Activated CD8-positive, alpha-beta T cell treated with anti-CD3 and anti-CD28 coated beads, Interleukin-2, amount 10 ng/mL, durations not matched to agents 7 days and 5 days (primary cell): ENCODE measurements at regions not wholly inside any gene's neighbourhood (a gene's known extent, or its start where the extent isn't known, plus 50 kb on each side); places are given as distances from the start of the nearest gene placed in this dataset.
"Not testable (repeated sequence)": the region's sequence is repeated elsewhere in the genome, so short reads cannot be mapped to it uniquely, and the experiment has no call there.

Source experiments
- ATAC-seq: fragments of 150-1000 bp; cut with Tn5 transposase; one replicate; pipeline ENCODE4 v1.10.0; 2021; ENCODE audit warnings: moderate library complexity
- CTCF ChIA-PET: fragments of 350-600 bp; sonication (Branson Sonifier 250); formaldehyde crosslinking; loops from one replicate; lab custom pipeline; 2021; ENCODE audit warnings: antibody characterized with exemption; lab: Charles Lee
- POLR2A ChIA-PET: fragments of 350-600 bp; sonication (Branson Sonifier 250); formaldehyde crosslinking; loops from one replicate; lab custom pipeline; 2021; ENCODE audit warnings: antibody characterized with exemption; lab: Charles Lee
- DNase-seq: peaks from one replicate; pipeline ENCODE4 v3.0.0-alpha.2; 2020
- H3K27ac Mint-ChIP-seq: one replicate; pipeline ENCODE4 v1.8.0; 2021; ENCODE audit warnings: mild to moderate bottlenecking, mixed read lengths
- H3K27me3 Mint-ChIP-seq: one replicate; pipeline ENCODE4 v1.8.0; 2021; ENCODE audit warnings: low read depth, mixed read lengths
- H3K36me3 Mint-ChIP-seq: one replicate; pipeline ENCODE4 v1.8.0; 2021; ENCODE audit warnings: low read depth, mixed read lengths
- H3K4me1 Mint-ChIP-seq: one replicate; pipeline ENCODE4 v1.8.0; 2021; ENCODE audit warnings: low read depth, mixed read lengths
- H3K4me3 Mint-ChIP-seq: one replicate; pipeline ENCODE4 v1.8.0; 2021; ENCODE audit warnings: mild to moderate bottlenecking, mixed read lengths
- H3K9me3 Mint-ChIP-seq: one replicate; pipeline ENCODE4 v1.8.0; 2022; ENCODE audit warnings: mixed read lengths; ENCODE audit not compliant: insufficient read depth

- CTCF ChIA-PET: no interaction called here
- H3K4me3 Mint-ChIP-seq: no peak overlapping the region
Measured at GRCh38 chr4:160091631-160092030, 988.8 kb downstream of the RAPGEF2 start.

GRCh38 chr4:160100316-160100715, 997.4 kb downstream of the RAPGEF2 start:
- Mint-ChIP-seq H3K36me3 (no peaks in the 10 kb centered on the region), H3K27ac (no peak overlapping the region), H3K9me3 (no peaks in the 10 kb centered on the region), H3K4me3 (no peak overlapping the region), H3K4me1 (no peaks in the 10 kb centered on the region), H3K27me3 (no peaks in the 10 kb centered on the region)
- POLR2A ChIA-PET: no interaction called here
- CTCF ChIA-PET: no interaction called here
- ATAC-seq (no peak), DNase-seq (no peak)

More at GRCh38 chr4:160091631-160092030, 988.8 kb downstream of the RAPGEF2 start:
- no peak for DNase-seq
- no peak overlapping the region for H3K27ac Mint-ChIP-seq
- H3K27me3 Mint-ChIP-seq: no peaks in the 10 kb centered on the region
- POLR2A ChIA-PET: no interaction called here
- ATAC-seq: no peak
- no peaks in the 10 kb centered on the region for H3K36me3 Mint-ChIP-seq
- H3K4me1 Mint-ChIP-seq: no peaks in the 10 kb centered on the region
- peaks cover 10% of the 10 kb centered on the region for H3K9me3 Mint-ChIP-seq

GRCh38 chr4:160110891-160111290, 1008.0 kb downstream of the RAPGEF2 start:
- DNase-seq (no peak), ATAC-seq (no peak)
- Mint-ChIP-seq H3K27me3 (no peaks in the 10 kb centered on the region), H3K36me3 (no peaks in the 10 kb centered on the region), H3K9me3 (peaks cover 12% of the 10 kb centered on the region), H3K4me3 (no peak overlapping the region), H3K27ac (no peak overlapping the region), H3K4me1 (no peaks in the 10 kb centered on the region)
- ChIA-PET POLR2A (no interaction called here), CTCF (no interaction called here)

DNA sequence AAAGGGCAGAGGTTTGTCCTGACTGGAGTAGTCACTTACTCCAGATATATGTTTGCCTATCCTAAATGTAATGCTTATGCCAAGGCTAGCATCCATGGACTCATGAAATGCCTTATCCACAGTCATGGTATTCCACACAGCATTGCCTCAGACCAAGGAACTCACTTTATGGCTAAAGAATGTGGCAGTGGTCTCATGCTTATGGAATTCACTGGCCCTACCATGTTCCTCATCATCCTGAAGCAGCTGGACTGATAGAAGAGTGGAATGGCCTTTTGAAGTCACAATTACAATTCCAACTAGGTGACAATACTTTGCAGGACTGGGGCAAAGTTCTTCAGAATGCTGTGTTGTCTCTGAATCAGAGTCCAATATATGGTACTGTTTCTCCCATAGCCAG, 1014.8 kb downstream of the RAPGEF2 start:
- H3K4me3 Mint-ChIP-seq: no peak overlapping the region
- DNase-seq (no peak), ATAC-seq (no peak)
- no peak overlapping the region for H3K27ac Mint-ChIP-seq
- H3K4me1 Mint-ChIP-seq: no peaks in the 10 kb centered on the region
- POLR2A ChIA-PET: no interaction called here
- H3K36me3 Mint-ChIP-seq: no peaks in the 10 kb centered on the region
- CTCF ChIA-PET: no interaction called here
- H3K27me3 Mint-ChIP-seq: no peaks in the 10 kb centered on the region
- H3K9me3 Mint-ChIP-seq: no peaks in the 10 kb centered on the region

GRCh38 chr4:160125576-160126287, 1022.9 kb downstream of the RAPGEF2 start:
- CTCF ChIA-PET, POLR2A ChIA-PET, H3K4me3 Mint-ChIP-seq, H3K27me3 Mint-ChIP-seq, H3K36me3 Mint-ChIP-seq, H3K9me3 Mint-ChIP-seq, H3K27ac Mint-ChIP-seq, H3K4me1 Mint-ChIP-seq, ATAC-seq, DNase-seq: not testable (repeated sequence)

GRCh38 chr4:160127211-160127610, 1024.3 kb downstream of the RAPGEF2 start:
- no peak overlapping the region for H3K27ac Mint-ChIP-seq
- DNase-seq: no peak

DNA sequence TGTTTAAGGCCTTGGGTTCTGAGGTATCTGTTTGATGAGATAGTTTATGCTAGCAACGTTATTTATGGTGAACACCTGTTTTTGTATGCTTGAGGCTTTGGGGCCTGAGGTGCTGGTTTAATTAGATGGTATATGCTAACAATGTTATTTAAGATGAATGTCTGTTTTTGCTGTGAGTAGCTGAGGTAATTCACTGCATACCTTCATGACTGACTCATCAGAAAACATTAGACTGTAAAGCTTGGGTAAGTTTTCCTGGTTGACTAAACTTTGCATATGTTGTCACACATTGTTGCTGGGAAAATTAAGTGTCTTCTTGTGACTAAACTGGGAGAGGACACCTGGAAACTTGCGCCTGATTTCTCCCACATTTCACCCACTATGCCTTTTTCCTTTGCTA, 1026.6 kb downstream of the RAPGEF2 start:
- H3K27me3 Mint-ChIP-seq: no peaks in the 10 kb centered on the region
- DNase-seq (no peak), ATAC-seq (no peak)
- ChIA-PET CTCF (no interaction called here), POLR2A (no interaction called here)
- H3K4me1 Mint-ChIP-seq: no peaks in the 10 kb centered on the region
- no peak overlapping the region for H3K27ac Mint-ChIP-seq
- H3K4me3 Mint-ChIP-seq: no peak overlapping the region
- H3K36me3 Mint-ChIP-seq: no peaks in the 10 kb centered on the region
- peaks cover 16% of the 10 kb centered on the region for H3K9me3 Mint-ChIP-seq

More at GRCh38 chr4:160127211-160127610, 1024.3 kb downstream of the RAPGEF2 start:
- H3K4me3 Mint-ChIP-seq: no peak overlapping the region
- no peak for ATAC-seq
- H3K9me3 Mint-ChIP-seq: peaks cover 4% of the 10 kb centered on the region
- H3K27me3 Mint-ChIP-seq: no peaks in the 10 kb centered on the region
- H3K36me3 Mint-ChIP-seq: no peaks in the 10 kb centered on the region
- POLR2A ChIA-PET: no interaction called here
- CTCF ChIA-PET: no interaction called here
- no peaks in the 10 kb centered on the region for H3K4me1 Mint-ChIP-seq

- Mint-ChIP-seq H3K27me3 (no peaks in the 10 kb centered on the region), H3K27ac (no peak overlapping the region), H3K36me3 (no peaks in the 10 kb centered on the region), H3K4me3 (no peak overlapping the region), H3K4me1 (no peaks in the 10 kb centered on the region), H3K9me3 (peaks cover 22% of the 10 kb centered on the region)
- DNase-seq (no peak), ATAC-seq (no peak)
- CTCF ChIA-PET: no interaction called here
- POLR2A ChIA-PET: no interaction called here
Measured at GRCh38 chr4:160136021-160136420, 1033.1 kb downstream of the RAPGEF2 start.

- Mint-ChIP-seq H3K4me1 (no peaks in the 10 kb centered on the region), H3K36me3 (no peaks in the 10 kb centered on the region), H3K27me3 (no peaks in the 10 kb centered on the region), H3K4me3 (no peak overlapping the region), H3K27ac (no peak overlapping the region), H3K9me3 (no peaks in the 10 kb centered on the region)
- no peak for ATAC-seq
- CTCF ChIA-PET: no interaction called here
- POLR2A ChIA-PET: no interaction called here
- no peak for DNase-seq
Measured at GRCh38 chr4:160141206-160141605, 1038.3 kb downstream of the RAPGEF2 start.

- H3K4me1 Mint-ChIP-seq: no peaks in the 10 kb centered on the region
- ATAC-seq: no peak
- no peak overlapping the region for H3K4me3 Mint-ChIP-seq
- H3K36me3 Mint-ChIP-seq: no peaks in the 10 kb centered on the region
- ChIA-PET POLR2A (no interaction called here), CTCF (no interaction called here)
- DNase-seq: no peak
- H3K27me3 Mint-ChIP-seq: no peaks in the 10 kb centered on the region
- peaks cover 4% of the 10 kb centered on the region for H3K9me3 Mint-ChIP-seq
- H3K27ac Mint-ChIP-seq: no peak overlapping the region
Measured at GRCh38 chr4:160142579-160142978, 1039.7 kb downstream of the RAPGEF2 start.

DNA sequence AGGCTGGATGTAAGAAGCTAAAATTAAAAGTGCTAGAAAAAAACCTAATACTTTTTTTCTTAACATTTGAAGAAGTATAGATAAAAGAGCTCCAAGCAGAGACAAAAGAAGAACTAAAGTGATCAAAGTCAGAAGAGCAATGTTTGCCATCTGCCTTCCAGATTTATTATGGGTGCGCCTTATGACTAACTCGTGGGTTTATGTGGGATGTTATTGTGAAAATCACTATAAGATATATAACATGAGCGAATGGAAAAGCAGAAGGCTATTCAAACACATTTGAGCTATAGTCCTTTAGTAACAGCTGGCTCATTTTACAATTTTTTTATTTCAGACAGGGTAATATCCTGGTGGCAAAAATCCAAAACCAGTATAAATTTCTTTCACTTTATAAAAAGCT, 1040.7 kb downstream of the RAPGEF2 start:
- Mint-ChIP-seq H3K36me3 (no peaks in the 10 kb centered on the region), H3K4me3 (no peak overlapping the region), H3K9me3 (peaks cover 4% of the 10 kb centered on the region), H3K4me1 (no peaks in the 10 kb centered on the region), H3K27ac (no peak overlapping the region), H3K27me3 (no peaks in the 10 kb centered on the region)
- POLR2A ChIA-PET: no interaction called here
- ATAC-seq: no peak
- CTCF ChIA-PET: no interaction called here
- DNase-seq: no peak

DNA sequence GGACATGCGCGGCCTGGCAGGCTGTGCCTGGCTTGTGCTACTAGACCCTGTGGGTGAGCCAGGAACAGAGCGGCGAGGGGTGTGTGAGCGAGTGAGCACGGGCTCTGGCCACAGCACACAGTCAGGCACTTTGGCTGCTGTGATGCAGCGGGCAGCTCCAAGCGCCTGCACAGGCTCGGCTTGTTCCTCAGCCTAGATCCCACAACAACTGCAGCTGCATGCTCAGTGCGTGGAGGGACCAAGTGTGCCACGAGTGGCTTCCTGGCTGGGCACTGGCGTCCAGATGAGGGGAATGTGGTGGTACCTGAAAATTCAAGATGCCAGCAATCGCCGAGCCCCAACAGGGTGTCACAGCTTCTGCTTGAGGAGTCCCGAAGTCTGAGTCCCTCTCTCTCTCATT, 1056.6 kb downstream of the RAPGEF2 start:
- ChIA-PET CTCF (no interaction called here), POLR2A (no interaction called here)
- Mint-ChIP-seq H3K27ac (no peak overlapping the region), H3K27me3 (no peaks in the 10 kb centered on the region), H3K9me3 (peaks cover 5% of the 10 kb centered on the region), H3K4me1 (no peaks in the 10 kb centered on the region), H3K4me3 (no peak overlapping the region), H3K36me3 (no peaks in the 10 kb centered on the region)
- no peak for ATAC-seq
- no peak for DNase-seq

DNA sequence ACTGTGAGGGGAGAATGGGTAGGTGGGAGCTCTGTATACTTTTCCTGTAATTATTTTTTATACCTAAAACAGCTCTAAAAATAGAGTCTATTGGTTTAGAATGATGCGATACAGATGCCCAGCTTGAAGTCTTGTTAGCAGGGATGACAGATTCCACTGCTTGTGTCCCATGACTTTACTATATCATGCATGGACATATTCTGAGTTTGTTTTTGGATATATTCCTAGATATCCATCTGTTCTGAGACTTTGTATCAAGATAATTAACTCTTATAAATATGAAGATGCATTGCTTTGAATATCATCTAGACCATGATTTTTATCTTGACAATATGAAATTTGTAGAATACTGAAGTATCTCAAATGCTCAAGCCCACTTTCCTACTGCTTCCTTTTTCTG, 1058.1 kb downstream of the RAPGEF2 start:
- DNase-seq (no peak), ATAC-seq (no peak)
- Mint-ChIP-seq H3K36me3 (no peaks in the 10 kb centered on the region), H3K4me3 (no peak overlapping the region), H3K27me3 (no peaks in the 10 kb centered on the region), H3K4me1 (no peaks in the 10 kb centered on the region), H3K9me3 (peaks cover 9% of the 10 kb centered on the region), H3K27ac (no peak overlapping the region)
- ChIA-PET POLR2A (no interaction called here), CTCF (no interaction called here)
